ENCODE measurements at regions not wholly inside any gene's neighbourhood (a gene's known extent, or its start where the extent isn't known, plus 50 kb on each side); places are given as distances from the start of the nearest gene placed in this dataset.
"Not testable (repeated sequence)": the region's sequence is repeated elsewhere in the genome, so short reads cannot be mapped to it uniquely, and the experiment has no call there.

DNA sequence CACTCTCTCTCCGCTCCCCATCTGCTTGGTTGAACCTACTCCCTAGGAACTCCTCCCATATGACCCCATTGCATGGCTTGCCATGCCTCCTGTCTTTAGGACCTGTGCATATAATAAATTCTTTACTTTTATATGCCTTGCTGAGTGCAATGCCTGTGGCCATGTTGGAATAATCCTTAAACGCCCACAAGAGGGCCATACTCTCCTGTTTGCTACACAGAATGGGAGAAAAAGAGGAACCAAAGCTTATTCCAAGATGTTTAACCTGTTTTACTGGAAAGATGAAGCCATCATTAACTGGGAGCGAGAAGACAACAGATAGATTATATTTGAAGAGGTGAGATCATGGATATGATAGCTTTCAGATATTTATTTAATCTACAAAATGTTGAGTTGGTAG lies 1097.8 kb downstream of the NAALADL2 start:
- peak; percentile 32 for DNase-seq (ENCODE audit: low read depth)

DNA sequence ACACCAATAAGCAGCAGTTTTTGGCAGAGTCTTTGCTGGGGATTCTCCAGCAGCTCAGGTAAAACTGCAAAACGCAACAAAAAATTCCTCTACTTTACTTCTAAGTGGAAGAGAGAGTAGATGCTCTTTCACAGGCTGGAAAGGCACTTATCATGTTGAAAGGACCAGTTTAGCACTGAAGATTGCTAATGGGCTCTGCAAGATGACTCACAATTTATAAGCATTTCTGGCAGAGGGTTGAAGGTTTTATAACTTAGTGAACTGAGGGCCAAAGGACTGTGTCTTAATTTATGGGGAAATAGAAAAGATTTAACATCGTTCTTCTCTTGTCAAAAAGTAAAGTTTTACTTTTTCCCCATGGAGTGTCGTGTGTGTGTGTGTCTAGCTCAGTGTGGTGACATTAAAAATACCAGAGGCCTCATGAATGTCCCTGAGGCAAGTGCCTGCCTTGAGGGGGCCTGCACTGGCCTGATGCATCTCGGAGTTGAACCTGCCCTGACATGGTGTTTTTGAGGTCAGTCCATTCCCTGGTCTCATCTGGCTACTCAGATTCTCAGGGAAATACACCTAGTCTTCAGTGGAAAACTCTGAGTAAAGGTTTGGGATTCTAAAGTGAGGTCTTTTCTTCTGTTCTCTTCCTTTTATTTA lies 1092.0 kb downstream of the NAALADL2 start:
- DNase-seq (ENCODE audit: low read depth) = peak; percentile 42

DNA sequence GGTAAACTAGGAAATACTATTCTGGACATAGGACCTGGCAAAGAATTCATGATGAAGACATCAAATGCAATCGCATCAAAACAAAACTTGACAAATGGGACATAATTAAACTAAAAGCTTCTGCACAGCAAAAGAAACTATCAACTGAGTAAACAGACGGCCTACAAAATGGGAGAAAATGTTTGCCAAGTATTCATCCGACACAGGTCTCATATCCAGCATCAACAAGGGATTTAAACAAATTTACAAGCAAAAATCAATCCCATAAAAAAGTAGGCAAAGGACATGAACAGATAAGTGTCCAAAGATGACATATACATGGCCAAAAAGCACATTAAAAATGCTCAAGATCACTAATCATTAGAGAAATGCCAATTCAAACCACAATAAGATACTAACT lies 1088.9 kb downstream of the NAALADL2 start:
- DNase-seq (ENCODE audit: low read depth) = no peak

DNA sequence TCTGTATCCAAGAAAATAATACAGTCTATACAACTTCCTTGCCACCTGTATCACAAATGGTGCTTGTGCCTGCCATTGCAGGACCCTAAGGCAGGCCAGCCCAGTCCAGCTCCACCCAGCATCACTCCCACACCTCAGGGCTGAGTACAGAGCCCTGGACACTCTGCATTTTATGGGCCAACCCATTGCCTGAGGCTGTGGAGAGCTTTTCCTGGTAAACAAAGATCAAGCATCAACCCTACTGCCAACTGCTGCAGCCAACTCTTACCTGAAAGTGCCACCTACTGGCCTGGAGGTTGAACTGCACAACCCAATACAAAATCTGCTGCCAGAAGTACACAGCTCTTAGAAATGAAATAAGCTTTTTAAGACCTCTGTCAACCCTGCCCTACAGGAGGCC lies 1082.2 kb downstream of the NAALADL2 start:
- DNase-seq (ENCODE audit: low read depth) = no peak

DNA sequence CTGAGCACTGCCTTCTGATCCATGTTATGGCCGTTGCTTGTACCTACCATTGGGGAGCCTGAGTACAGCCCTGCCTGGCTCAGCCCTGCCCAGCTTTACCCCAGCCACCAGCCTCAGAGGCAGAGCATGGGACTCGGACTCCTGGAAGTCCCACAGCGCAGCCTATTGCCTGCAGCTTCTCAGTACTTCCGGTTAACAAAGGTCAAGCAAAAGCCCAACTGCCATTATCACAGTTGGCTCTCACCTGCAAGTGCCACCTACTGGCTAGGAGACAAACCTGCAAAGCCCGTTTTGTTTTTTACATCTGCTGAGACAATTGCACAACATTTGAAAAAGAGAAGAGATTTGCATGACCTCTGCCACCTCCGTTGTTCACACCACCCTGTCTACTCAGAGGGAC lies 1081.7 kb downstream of the NAALADL2 start:
- DNase-seq (ENCODE audit: low read depth) = no peak

DNA sequence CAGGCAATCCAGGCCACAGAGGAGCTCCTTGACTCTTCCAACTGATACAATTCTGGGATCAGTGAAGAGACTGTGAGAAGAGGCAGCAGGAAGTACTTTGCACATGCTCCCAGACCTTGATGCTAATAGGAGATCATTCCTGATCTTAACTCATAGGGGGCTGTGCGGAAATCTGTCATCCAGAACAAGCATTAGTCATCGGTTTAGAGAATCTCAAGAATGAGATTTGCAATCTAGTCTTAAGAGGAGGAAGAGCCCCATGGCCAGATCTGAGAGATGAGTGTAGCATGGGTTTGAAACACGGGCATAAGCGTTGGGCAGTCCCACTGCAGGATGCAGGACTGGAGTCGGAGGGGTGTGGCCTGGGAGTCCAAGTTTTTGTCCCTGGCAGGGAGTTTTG lies 1081.1 kb downstream of the NAALADL2 start:
- no peak for DNase-seq (ENCODE audit: low read depth)

DNA sequence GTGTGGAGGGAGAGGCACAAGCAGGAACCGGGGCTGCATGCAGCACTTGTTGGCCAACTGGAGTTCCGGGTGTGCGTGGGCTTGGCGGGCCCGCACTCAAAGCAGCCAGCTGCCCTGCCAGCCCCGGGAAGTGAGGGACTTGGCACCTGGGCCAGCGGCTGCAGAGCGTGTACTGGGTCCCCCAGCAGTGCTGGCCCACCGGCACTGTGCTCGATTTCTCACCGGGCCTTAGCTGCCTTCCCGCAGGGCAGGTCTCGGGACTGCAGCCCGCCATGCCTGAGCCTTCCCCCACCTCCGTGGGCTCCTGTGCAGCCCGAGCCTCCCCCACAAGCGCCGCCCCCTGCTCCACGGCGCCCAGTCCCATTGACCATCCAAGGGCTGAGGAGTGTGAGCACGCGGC lies 1078.2 kb downstream of the NAALADL2 start:
- not testable (repeated sequence) for DNase-seq (ENCODE audit: low read depth)

DNA sequence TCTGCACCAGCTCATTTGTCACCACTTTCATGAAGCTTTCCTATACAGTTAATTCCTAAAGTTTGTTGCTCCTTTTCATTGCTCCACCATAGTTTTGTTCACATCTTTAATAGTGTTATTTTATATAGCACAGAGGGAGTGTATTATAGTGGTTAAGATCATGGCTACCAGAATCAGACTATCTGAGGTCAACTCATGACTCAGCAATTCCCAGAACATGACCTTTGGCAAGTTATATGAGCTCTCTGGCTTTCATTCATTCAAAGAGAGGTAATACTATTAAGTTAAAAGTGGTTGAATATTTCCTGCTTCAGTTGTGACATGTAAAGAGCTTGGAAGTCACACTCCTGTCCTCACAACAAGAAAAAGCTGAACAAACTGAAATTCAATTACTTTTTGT lies 1073.5 kb downstream of the NAALADL2 start:
- DNase-seq (ENCODE audit: low read depth) = peak; percentile 42

DNA sequence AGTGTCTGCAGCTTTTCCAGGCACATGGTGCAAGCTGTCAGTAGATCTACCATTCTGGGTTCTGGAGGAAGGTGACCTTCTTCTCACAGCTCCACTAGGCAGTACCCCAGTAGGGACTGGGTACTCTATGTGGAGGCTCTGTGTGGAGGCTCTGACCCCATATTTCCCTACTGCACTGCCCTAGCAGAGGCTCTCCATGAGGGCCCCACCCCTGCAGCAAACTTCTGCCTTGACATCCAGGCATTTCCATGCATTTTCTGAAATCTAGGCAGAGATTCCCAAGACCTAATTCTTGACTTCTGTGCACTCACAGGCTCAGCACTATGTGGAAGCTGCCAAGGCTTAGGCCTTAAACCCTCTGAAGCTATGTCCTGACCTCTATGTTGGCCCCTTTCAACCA lies 1060.0 kb downstream of the NAALADL2 start:
- no peak for DNase-seq (ENCODE audit: low read depth)

DNA sequence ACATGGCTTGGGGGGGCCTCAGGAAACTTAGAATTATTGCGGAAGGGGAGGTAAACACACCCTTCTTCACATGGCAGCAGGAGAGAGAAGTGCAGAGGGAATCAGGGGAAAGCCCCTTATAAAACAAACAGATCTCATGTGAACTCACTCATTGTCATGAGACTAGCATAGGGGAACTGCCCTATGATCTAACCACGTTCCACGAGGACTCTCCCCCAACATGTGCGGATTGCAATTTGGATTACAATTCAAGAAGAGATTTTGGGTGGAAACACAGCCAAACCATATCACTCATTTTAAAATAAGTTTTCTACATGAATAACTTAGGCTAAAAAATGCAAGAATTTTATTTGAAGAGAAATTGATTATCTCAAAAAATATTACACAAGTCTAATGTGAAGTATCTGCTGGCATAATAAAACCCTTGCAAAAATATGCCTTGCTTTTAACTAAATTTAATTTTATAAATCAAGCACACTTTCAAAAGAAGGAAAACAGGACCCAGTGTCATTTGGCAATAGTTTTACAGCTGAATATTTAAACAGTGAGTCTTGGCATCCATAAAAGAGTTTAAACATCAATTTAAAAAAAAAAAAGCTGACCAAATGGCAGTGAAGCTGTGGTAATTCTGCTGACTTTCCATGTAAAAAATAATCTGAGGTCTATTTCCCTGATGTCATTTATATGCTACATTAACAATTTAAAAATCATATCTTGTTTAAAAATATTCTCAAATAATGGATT lies 1057.2 kb downstream of the NAALADL2 start:
- no peak for DNase-seq (ENCODE audit: low read depth)

DNA sequence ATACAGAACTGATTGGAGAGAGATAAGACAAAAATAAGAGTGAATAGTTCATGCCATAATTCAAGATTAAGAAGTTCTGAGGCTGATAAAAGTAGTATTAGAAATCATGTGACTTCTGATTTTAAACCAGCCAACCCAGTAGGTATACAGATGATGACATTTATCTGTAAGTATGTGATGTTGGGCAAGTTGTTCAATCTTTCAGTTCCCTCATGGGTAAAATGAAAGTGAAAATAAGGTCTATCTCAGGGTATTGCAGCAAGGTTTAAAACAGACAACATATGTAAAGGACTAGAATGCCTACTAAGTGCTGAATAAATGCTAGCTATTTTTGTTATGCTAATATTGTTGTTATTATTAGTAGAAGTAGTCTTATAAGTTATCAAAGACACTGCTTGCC lies 1055.7 kb downstream of the NAALADL2 start:
- no peak for DNase-seq (ENCODE audit: low read depth)

DNA sequence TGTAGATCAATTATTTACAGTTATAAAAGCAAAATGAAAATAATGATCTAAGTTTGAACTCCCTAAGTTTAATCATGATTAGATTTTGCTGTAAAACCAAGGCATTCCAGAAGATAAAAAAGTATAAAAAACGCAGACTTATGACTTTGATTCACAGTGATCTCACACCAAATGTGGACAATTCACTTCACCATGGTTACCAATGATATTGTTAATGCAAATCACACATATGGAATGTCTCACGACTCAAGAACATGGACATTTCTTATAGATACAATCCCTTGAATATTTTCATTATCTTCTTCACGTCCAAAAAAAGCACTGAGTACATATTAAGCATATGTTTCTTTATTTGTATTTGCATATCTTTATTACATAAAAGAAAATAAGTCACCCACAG lies 1054.2 kb downstream of the NAALADL2 start:
- no peak for DNase-seq (ENCODE audit: low read depth)

DNA sequence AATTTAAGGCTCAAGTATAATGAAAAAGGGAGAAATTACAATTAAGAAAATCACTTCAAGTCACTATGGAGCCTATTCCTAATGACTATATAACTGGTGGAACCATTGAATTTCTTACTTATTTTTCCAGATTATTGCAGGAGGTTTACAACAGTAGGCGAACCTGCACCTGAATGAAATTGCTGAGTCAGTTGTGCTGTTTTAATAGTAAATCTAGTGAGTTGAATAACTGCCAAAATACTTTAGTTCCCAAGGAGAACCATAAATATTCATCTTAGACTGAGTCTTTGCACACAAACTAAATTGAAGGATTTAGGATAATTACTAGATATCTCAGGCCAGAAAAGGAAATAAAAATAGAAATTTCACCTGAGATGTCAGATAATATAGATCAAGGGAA lies 1052.8 kb downstream of the NAALADL2 start:
- no peak for DNase-seq (ENCODE audit: low read depth)

DNA sequence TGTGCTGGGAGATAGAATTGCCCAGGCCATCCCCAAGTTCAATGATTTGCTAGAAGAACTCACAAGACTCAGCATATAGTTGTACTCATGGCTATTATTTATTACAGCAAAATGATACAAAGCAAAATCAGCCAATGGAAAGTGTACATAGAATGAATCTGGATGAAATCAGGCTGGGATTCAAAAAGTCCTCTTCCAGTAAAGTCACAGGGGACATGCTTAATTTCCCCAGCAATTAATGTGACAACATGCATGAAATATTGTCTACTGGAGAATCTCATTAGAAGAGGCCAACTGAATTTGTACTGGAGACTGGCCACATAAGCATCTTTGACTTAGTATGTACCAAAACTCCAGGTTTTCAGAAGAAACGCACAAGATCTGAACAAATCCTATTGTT lies 1043.1 kb downstream of the NAALADL2 start:
- DNase-seq (ENCODE audit: low read depth) = no peak

DNA sequence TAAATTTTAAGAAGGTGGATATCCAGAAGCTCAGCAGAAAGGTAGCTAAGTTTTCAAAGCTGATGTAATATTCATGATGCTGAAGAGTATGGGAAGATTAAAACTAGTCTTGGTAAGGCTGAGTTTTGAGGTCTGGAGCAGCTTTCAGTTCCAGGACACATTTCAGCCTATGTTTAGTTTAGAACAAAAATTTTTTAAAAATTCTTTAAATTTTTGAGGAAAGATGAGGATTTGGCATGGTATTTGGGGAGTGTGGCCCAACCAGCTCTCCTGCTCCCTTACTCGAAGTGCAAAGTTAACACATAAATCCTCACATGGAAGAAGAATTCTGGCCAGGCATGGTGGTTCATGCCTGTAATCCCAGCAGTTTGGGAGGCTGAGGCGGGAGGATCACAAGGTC lies 1039.1 kb downstream of the NAALADL2 start:
- DNase-seq (ENCODE audit: low read depth) = no peak

DNA sequence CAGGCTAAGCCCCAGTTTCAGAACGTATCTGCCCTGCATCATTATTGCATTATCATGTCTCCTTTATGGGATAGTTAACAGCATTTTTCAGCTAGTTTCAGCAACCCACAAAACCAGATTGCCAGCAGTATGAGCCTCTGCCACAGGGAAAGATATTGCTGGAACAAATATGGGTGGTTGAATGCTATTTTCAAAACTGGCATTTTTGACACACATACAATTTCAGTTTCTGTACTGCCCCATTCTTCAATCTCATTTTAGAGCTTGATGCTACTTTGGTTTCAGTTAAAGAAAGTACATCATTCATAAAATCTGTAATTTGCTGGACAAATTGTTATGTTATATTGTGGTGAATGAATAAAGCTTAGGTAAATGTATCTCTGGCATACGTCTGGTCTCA lies 1037.5 kb downstream of the NAALADL2 start:
- DNase-seq (ENCODE audit: low read depth) = no peak

DNA sequence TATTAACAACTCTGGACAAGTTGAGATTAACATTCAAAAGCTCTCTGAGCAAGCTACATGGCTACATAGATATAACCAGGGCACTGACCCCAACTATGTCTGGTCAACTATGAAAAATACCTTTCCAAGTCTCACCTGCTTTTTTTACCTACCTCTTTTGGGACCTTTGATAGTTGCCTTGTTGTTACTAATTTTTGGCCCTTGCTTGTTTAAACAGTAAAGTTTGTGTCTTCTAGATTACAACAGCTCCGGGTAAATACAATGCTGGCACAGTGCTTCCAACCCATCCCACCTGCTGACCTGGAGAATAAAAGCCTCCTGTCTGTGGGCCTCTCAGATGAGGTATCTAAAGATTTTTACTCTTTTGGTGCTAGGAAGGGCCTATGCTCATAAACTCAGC lies 1036.6 kb downstream of the NAALADL2 start:
- DNase-seq (ENCODE audit: low read depth) = no peak

DNA sequence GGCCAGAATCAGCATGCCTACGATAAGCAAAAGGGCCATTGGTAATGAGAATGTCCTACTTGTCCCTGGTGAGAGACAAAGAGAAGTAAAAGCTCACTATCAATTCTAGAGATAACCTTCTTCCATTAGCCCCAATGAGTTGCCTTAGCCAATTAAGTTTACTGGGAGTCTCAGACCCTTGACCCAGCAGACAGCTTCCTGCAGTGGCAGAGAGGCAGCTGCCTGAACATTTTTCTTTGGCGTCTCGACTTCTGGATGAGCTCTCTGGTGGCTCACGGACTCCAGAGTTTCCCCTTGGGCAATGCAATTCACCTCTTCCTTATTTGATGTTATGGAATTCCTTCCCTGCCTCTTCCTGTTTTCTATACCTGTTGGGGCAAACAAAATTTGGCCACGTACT lies 1034.4 kb downstream of the NAALADL2 start:
- DNase-seq (ENCODE audit: low read depth) = no peak

DNA sequence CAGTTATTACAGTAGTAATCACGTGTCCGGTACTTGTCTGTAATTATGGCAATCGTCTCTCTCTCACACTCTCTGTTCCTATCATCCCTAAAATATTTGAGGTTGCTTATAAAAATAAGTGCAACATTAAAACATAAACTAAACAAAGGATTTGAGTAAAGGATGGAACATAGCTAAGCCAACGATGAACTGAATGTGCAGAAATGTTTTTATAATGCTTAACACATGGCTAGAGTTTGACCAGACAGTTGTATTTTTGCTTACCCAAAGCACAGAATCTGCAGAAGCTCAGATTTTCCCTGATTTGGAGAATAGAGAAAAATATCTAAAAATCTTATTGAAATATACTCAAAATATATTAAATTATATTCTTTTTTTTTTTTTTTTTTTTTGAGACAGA lies 1030.9 kb downstream of the NAALADL2 start:
- DNase-seq (ENCODE audit: low read depth) = peak; percentile 52

DNA sequence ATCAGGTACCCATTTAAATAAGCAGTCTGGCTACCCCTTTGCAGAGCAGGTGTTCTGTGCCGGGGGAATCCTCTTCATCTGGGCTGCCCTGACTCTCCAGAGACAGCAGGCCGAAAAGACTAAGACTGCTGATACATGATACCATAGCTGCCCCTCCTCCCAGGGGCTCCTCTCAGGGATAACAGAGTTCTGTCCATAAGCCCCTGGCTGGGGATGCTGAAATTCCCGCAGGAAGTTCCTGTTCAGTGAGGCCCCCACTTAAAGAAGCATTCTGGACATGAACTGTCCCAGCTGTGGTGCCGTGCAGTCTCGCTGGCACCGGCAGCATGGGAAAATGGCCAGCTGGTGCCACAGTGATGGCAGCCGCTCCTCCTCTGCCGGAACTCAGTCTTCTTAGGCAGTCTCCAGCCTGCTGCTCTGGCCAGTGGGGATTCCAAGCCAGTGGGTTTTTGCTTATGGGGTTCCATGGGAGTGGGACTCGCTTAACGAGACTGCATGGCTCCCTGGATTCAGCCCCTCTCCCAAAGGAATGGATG lies 1026.2 kb downstream of the NAALADL2 start:
- no peak for DNase-seq (ENCODE audit: low read depth)

DNA sequence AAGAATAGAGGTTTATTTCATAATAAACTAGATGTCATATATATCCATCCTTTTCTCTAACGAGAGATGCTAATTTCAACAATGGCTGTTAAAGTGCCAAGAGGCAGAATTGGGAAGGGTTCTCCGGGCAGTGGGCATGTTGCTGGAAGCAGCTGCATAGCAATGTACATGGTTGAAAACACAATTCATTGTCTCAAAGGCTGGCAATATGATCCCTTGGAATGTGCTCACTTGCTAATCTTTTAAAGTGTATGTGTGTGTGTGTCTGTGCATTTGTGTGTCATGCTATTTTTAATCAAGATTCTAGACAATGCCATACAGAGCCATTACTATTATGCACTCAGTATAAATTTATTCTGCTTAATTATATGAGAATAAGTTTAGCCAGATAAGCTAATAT lies 1020.3 kb downstream of the NAALADL2 start:
- no peak for DNase-seq (ENCODE audit: low read depth)

DNA sequence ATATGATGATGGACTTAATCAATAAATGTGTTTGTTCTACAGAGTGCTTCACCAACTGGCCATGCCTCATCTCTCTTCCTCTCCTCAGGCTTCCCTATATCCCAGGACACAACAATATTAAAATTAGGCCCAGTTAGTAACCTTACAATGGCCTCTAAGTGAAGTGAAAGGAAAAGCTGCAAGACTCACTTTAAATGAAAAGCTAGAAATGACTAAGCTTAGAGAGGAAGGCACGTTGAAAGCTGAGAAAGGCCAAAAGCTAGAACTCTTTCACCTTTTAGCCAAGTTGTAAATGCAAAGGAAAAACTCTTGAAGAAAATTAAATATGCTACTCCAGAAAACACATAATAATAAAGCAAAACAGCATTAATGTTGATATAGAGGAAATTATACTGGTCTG lies 1010.3 kb downstream of the NAALADL2 start:
- no peak for DNase-seq (ENCODE audit: low read depth)

DNA sequence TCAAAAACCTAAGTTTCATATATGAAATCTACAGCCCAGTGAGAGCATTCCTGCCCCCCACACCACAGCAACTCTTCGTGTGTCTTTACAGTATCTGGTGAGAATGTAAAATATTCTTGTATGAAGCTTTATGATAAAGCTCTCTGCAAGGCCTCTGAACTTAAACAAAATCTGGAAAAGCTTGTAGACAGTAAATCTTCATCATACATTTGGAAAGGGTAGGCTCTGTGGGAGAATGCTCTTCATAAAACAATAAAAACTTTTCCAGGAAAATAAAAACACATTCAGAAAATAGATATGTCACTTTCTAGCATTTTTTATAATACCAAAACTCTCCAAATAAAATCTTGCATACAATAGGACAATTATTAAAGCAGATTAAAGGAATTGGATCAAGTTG lies 1009.5 kb downstream of the NAALADL2 start:
- DNase-seq (ENCODE audit: low read depth) = no peak

DNA sequence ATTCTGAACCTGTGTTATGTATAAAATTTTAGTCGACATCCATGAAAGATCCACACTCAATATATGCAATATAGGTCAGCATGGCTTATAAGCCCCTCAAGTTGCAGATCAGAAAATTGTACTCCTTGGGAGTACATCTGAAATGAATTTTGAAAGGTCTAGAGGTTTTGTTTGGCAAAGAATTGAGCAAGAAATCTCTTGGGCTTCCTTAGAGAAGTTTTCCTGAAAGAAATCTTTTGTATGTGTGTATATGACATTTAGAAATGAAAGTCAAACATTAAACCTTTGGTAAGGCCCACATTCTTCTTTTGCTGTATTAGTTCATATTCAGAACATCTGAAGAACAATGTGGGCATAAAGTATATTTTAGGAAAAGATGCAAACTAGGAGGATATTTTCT lies 1006.6 kb downstream of the NAALADL2 start:
- DNase-seq (ENCODE audit: low read depth) = no peak
